Fibroblast of lung (primary cell): ENCODE measurements at regions not wholly inside any gene's neighbourhood (a gene's known extent, or its start where the extent isn't known, plus 50 kb on each side); places are given as distances from the start of the nearest gene placed in this dataset.

Experiments used
- DNase-seq, 2 donors: peaks; one replicate each; pipeline versions ENCODE4 v3.0.0 to v3.0.0-alpha.2; 2010; ENCODE audit warnings: low read depth in 2 of 2
- H2AFZ ChIP-seq: 2 replicates; pipeline ENCODE4 v1.5.1; 2012; ENCODE audit warnings: low read length, control low read depth, inconsistent platforms
- H3K27ac ChIP-seq: 2 replicates; pipeline ENCODE4 v1.5.1; 2011; ENCODE audit warnings: low read length, control low read depth; ENCODE audit not compliant: insufficient read depth
- H3K27me3 ChIP-seq: 2 replicates; pipeline ENCODE4 v1.5.1; 2011; ENCODE audit warnings: mild to moderate bottlenecking, low read length; ENCODE audit not compliant: control insufficient read depth, insufficient read depth
- H3K36me3 ChIP-seq: 2 replicates; pipeline ENCODE4 v1.5.1; 2011; ENCODE audit warnings: low read length; ENCODE audit not compliant: control insufficient read depth, insufficient read depth
- H3K4me1 ChIP-seq: 2 replicates; pipeline ENCODE4 v1.5.1; 2011; ENCODE audit warnings: low read length; ENCODE audit not compliant: control insufficient read depth, insufficient read depth; ENCODE audit errors: extremely low read depth
- H3K4me2 ChIP-seq: 2 replicates; pipeline ENCODE4 v1.5.1; 2011; ENCODE audit warnings: low read length, control low read depth; ENCODE audit not compliant: insufficient read depth; ENCODE audit errors: extremely low read depth
- H3K4me3 ChIP-seq, 4 experiments: fragments of 200-600 bp in 1 of 4; sonication (generic) in 1 of 4; replicated peaks in 1 of 4; 2 replicates each; pipeline ENCODE4 v1.5.1; 2011 to 2016; ENCODE audit warnings: low read length in 4 of 4, low read depth in 3 of 4, mild to moderate bottlenecking in 3 of 4, control low read depth in 2 of 4, inconsistent platforms in 1 of 4, mixed read lengths in 1 of 4; ENCODE audit not compliant: insufficient read depth in 1 of 4; ENCODE audit errors: control extremely low read depth in 1 of 4
- H3K79me2 ChIP-seq: 2 replicates; pipeline ENCODE4 v1.5.1; 2012; ENCODE audit warnings: mild to moderate bottlenecking, low read length, inconsistent platforms; ENCODE audit not compliant: control insufficient read depth, insufficient read depth
- H3K9ac ChIP-seq: 2 replicates; pipeline ENCODE4 v1.5.1; 2011; ENCODE audit warnings: mild to moderate bottlenecking, low read length, control low read depth; ENCODE audit not compliant: insufficient read depth
- H3K9me3 ChIP-seq: 2 replicates; pipeline ENCODE4 v1.5.1; 2012; ENCODE audit warnings: low read depth, low read length; ENCODE audit not compliant: control insufficient read depth, insufficient read depth
- H4K20me1 ChIP-seq: 2 replicates; pipeline ENCODE4 v1.5.1; 2011; ENCODE audit warnings: low read length; ENCODE audit not compliant: control insufficient read depth, insufficient read depth; ENCODE audit errors: extremely low read depth
- EZH2 ChIP-seq: IDR thresholded peaks from 2 replicates; pipeline ENCODE4 v1.5.1; 2012; ENCODE audit warnings: low read length, control low read depth, mild to moderate bottlenecking; ENCODE audit errors: missing control alignments
- TF ChIP-seq, protein P1 (sequence below), 2 donors: IDR thresholded peaks in 1 of 2; conservative IDR thresholded peaks in 1 of 2; 1 replicate in 1 of 2; 2 replicates in 1 of 2; pipeline ENCODE4 v1.5.1; 2011 to 2012; ENCODE audit warnings: low read length in 2 of 2, control low read depth in 1 of 2, inconsistent platforms in 1 of 2, low read depth in 1 of 2, mild to moderate bottlenecking in 1 of 2

- H2AFZ ChIP-seq: no peak overlapping the region
- no peak for TF ChIP-seq EZH2
- TF ChIP-seq, protein P1, sequence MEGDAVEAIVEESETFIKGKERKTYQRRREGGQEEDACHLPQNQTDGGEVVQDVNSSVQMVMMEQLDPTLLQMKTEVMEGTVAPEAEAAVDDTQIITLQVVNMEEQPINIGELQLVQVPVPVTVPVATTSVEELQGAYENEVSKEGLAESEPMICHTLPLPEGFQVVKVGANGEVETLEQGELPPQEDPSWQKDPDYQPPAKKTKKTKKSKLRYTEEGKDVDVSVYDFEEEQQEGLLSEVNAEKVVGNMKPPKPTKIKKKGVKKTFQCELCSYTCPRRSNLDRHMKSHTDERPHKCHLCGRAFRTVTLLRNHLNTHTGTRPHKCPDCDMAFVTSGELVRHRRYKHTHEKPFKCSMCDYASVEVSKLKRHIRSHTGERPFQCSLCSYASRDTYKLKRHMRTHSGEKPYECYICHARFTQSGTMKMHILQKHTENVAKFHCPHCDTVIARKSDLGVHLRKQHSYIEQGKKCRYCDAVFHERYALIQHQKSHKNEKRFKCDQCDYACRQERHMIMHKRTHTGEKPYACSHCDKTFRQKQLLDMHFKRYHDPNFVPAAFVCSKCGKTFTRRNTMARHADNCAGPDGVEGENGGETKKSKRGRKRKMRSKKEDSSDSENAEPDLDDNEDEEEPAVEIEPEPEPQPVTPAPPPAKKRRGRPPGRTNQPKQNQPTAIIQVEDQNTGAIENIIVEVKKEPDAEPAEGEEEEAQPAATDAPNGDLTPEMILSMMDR (conservative IDR thresholded peaks at IDR 0.05 in 1 of 2, IDR thresholded peaks at IDR 0.05 in 1 of 2; ENCODE audit: low read depth in 1 of 2, low read length in 2 of 2): no peak
- no peaks in the 10 kb centered on the region for H4K20me1 ChIP-seq
- no peak overlapping the region for H3K4me2 ChIP-seq
- H3K27me3 ChIP-seq: no peaks in the 10 kb centered on the region
- no peak for DNase-seq
- H3K4me3 ChIP-seq: no peak overlapping the region
- no peaks in the 10 kb centered on the region for H3K4me1 ChIP-seq
- no peaks in the 10 kb centered on the region for H3K79me2 ChIP-seq
- no peak overlapping the region for H3K9ac ChIP-seq
- no peak overlapping the region for H3K27ac ChIP-seq
- no peaks in the 10 kb centered on the region for H3K36me3 ChIP-seq
- H3K9me3 ChIP-seq: no peaks in the 10 kb centered on the region
Observed at GRCh38 chr9:14985419-14985818, 75.2 kb upstream of the FREM1 start.

DNA sequence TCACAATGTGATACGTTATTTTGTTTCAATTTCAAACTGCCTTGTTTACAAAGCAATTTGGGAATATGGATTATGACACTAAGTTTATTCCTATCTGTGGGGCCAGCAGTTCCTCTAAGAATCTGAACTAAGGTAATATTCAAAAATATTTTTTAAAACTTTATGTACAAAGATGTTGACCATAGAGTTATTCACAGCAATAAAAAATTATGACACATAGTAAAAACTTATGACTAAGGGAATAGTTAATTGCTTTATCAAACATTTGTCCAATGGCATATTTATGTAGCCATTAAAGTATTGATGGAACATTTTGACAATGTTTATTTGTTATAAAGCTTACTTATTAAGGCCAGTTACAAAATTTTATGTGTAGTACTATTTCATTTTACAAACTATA, 73.4 kb upstream of the FREM1 start:
- Histone ChIP-seq H2AFZ (no peak overlapping the region), H3K4me3 (no peak overlapping the region), H3K4me2 (no peak overlapping the region)

DNA sequence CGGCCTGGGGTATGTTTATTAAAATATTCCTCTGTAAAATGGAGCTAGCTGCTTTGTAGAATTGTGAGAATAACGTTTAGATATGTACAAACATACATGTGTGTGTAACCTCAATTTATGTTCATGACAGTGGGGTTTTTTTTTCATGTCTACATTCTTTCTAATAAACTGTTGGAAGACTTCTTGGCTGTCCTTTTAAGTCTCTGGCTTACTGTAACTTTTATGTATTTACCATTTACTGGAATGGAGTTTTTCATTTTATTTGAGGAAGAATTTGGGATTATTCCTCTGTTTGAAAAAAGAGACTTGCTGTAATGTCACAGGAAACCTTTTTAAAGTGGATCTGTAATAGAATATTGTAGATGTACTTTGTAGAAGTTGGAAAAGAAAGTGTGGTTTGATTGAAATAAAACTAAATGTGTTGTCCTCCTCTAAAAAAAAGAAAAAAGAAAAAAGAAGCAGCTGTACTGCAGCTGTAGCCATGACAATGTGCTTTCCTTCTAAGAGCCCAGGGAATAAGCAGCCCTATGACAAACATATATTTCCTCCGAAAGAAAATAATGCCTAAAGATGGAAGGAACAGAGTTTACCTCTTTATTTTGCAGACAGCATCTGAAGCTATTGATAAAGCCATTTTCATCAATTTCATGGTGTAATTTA, 71.2 kb upstream of the FREM1 start:
- Histone ChIP-seq H3K36me3 (no peaks in the 10 kb centered on the region), H2AFZ (no peak overlapping the region), H3K79me2 (no peaks in the 10 kb centered on the region), H3K9ac (no peak overlapping the region), H3K4me2 (no peak overlapping the region), H3K4me1 (no peaks in the 10 kb centered on the region), H3K27ac (no peak overlapping the region), H3K27me3 (no peaks in the 10 kb centered on the region), H3K9me3 (no peaks in the 10 kb centered on the region), H3K4me3 (no peak overlapping the region), H4K20me1 (no peaks in the 10 kb centered on the region)
- no peak for TF ChIP-seq EZH2
- TF ChIP-seq, protein P1 (conservative IDR thresholded peaks at IDR 0.05 in 1 of 2, IDR thresholded peaks at IDR 0.05 in 1 of 2; ENCODE audit: low read depth in 1 of 2, low read length in 2 of 2): no peak
- no peak for DNase-seq

More for the DNA sequence above, 73.4 kb upstream of the FREM1 start:
- H3K27me3 ChIP-seq: no peaks in the 10 kb centered on the region
- no peak for DNase-seq
- TF ChIP-seq, protein P1 (conservative IDR thresholded peaks at IDR 0.05 in 1 of 2, IDR thresholded peaks at IDR 0.05 in 1 of 2; ENCODE audit: low read depth in 1 of 2, low read length in 2 of 2): no peak
- no peak for TF ChIP-seq EZH2
- H3K27ac ChIP-seq: no peak overlapping the region
- no peaks in the 10 kb centered on the region for H3K79me2 ChIP-seq
- no peaks in the 10 kb centered on the region for H4K20me1 ChIP-seq
- H3K9me3 ChIP-seq: no peaks in the 10 kb centered on the region
- H3K9ac ChIP-seq: no peak overlapping the region
- H3K36me3 ChIP-seq: no peaks in the 10 kb centered on the region
- no peaks in the 10 kb centered on the region for H3K4me1 ChIP-seq
